Neutrophil (primary cell): ENCODE measurements at regions not wholly inside any gene's neighbourhood (a gene's known extent, or its start where the extent isn't known, plus 50 kb on each side); places are given as distances from the start of the nearest gene placed in this dataset.
"Not testable (repeated sequence)": the region's sequence is repeated elsewhere in the genome, so short reads cannot be mapped to it uniquely, and the experiment has no call there.

Experiments used
- H3K27ac ChIP-seq: fragments of 200-600 bp; sonication (generic); 2 replicates; pipeline ENCODE4 v1.5.1; 2016; ENCODE audit warnings: mild to moderate bottlenecking, moderate library complexity
- H3K27me3 ChIP-seq: fragments of 200-600 bp; sonication (generic); 2 replicates; pipeline ENCODE4 v1.6.0; 2016; ENCODE audit warnings: mild to moderate bottlenecking
- H3K36me3 ChIP-seq: fragments of 200-600 bp; sonication (generic); 2 replicates; pipeline ENCODE4 v1.5.1; 2017
- H3K4me1 ChIP-seq, 2 experiments: fragments of 200-600 bp in 1 of 2; sonication (generic) in 1 of 2; 1 replicate in 1 of 2; 2 replicates in 1 of 2; pipeline versions ENCODE4 v1.5.1 to v1.6.1; 2013 to 2016; ENCODE audit warnings: low read depth in 1 of 2, low read length in 1 of 2, mild to moderate bottlenecking in 1 of 2, moderate library complexity in 1 of 2; ENCODE audit not compliant: control insufficient read depth in 1 of 2, insufficient read depth in 1 of 2
- H3K4me3 ChIP-seq, 2 experiments: fragments of 200-600 bp in 1 of 2; sonication (generic) in 1 of 2; 1 replicate in 1 of 2; 2 replicates in 1 of 2; pipeline ENCODE4 v1.5.1; 2013 to 2016; ENCODE audit warnings: low read depth in 1 of 2, low read length in 1 of 2, mild to moderate bottlenecking in 1 of 2, moderate library complexity in 1 of 2
- H3K9me3 ChIP-seq: fragments of 200-600 bp; sonication (generic); 2 replicates; pipeline ENCODE4 v1.5.1; 2016
- TF ChIP-seq, protein P1 (sequence below): fragments of 200-600 bp; sonication (generic); IDR thresholded peaks from 2 replicates; pipeline ENCODE4 v1.5.1; 2016; ENCODE audit warnings: antibody characterized with exemption

- Histone ChIP-seq H3K4me1 (no peaks in the 10 kb centered on the region), H3K27me3 (peaks cover 6% of the 10 kb centered on the region), H3K36me3 (no peaks in the 10 kb centered on the region), H3K4me3 (no peak overlapping the region), H3K9me3 (no peaks in the 10 kb centered on the region), H3K27ac (no peak overlapping the region)
- TF ChIP-seq, protein P1, sequence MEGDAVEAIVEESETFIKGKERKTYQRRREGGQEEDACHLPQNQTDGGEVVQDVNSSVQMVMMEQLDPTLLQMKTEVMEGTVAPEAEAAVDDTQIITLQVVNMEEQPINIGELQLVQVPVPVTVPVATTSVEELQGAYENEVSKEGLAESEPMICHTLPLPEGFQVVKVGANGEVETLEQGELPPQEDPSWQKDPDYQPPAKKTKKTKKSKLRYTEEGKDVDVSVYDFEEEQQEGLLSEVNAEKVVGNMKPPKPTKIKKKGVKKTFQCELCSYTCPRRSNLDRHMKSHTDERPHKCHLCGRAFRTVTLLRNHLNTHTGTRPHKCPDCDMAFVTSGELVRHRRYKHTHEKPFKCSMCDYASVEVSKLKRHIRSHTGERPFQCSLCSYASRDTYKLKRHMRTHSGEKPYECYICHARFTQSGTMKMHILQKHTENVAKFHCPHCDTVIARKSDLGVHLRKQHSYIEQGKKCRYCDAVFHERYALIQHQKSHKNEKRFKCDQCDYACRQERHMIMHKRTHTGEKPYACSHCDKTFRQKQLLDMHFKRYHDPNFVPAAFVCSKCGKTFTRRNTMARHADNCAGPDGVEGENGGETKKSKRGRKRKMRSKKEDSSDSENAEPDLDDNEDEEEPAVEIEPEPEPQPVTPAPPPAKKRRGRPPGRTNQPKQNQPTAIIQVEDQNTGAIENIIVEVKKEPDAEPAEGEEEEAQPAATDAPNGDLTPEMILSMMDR, result no peak
These were observed 133.9 kb upstream of the TNPO1 start for GRCh38 chr5:72682561-72682960.

DNA sequence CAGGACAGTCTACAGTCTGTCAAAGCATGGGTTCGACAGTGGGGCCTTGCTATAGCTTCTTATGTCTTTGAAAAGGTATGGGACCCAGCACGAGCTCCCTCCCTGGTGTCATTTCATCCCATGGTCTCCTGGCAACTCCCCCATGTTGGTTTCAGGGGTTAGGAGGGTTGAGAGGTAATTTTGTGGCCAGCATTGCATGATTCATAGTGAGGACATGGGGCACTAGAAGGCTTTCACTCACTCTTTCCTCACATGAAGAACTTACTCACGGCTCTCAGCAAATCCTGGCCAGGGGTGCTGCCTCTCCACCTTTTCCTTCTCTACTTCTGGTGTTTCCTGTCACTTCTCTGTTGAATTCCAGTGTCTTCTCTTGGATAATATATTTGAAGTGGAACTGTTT lies 134.7 kb upstream of the TNPO1 start:
- no peaks in the 10 kb centered on the region for H3K36me3 ChIP-seq
- H3K9me3 ChIP-seq, result no peaks in the 10 kb centered on the region
- H3K4me3 ChIP-seq, result no peak overlapping the region
- TF ChIP-seq, protein P1, result no peak
- H3K4me1 ChIP-seq, result no peaks in the 10 kb centered on the region
- H3K27ac ChIP-seq, result no peak overlapping the region
- H3K27me3 ChIP-seq, result no peaks in the 10 kb centered on the region

DNA sequence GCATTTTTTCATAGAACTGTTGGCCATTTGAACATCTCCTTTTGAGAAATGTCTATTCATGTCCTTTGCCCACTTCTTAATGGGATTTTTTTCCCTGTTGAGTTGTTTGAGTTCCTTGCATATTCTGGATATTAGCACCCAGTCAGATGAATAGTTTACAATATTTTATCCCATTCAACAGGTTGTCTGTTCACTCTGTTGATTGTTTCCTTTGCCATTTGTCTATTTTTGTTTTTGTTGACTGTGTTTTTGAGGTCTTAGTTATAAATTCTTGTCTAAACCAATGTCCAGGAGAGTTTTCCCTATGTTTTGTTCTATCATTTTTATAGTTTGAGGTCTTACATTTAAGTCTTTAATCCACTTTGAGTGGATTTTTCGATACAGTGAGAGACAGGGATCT lies 139.0 kb upstream of the TNPO1 start:
- Histone ChIP-seq H3K27me3 (peaks cover 3% of the 10 kb centered on the region), H3K9me3 (no peaks in the 10 kb centered on the region), H3K27ac (no peak overlapping the region), H3K4me1 (no peaks in the 10 kb centered on the region), H3K4me3 (no peak overlapping the region), H3K36me3 (no peaks in the 10 kb centered on the region)
- TF ChIP-seq, protein P1, result no peak

DNA sequence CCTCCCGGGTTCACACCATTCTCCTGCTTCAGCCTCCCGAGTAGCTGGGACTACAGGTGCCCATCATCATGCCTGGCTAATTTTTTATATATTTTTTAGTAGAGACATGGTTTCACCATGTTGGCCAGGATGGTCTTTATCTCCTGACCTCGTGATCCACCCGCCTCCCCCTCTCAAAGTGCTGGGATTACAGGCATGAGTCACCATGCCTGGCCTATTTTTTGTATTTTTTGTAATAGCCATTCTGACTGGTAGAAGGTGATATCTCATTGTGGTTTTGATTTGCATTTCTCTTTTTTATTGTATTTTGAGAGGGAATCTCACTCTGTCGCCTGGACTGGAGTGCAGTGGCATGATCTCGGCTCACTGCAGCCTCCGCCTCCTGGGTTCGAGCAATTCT lies 139.6 kb upstream of the TNPO1 start:
- not testable (repeated sequence) for H3K4me1 ChIP-seq, H3K27me3 ChIP-seq, H3K27ac ChIP-seq, H3K9me3 ChIP-seq, H3K36me3 ChIP-seq, H3K4me3 ChIP-seq

- Histone ChIP-seq H3K9me3 (no peaks in the 10 kb centered on the region), H3K27ac (no peak overlapping the region), H3K4me3 (no peak overlapping the region)
These were observed 142.8 kb upstream of the TNPO1 start for GRCh38 chr5:72673623-72674022.

GRCh38 chr5:72673180-72673579 lies 143.3 kb upstream of the TNPO1 start:
- Histone ChIP-seq H3K4me1 (no peaks in the 10 kb centered on the region), H3K4me3 (no peak overlapping the region), H3K27ac (no peak overlapping the region), H3K27me3 (peaks cover 21% of the 10 kb centered on the region), H3K9me3 (no peaks in the 10 kb centered on the region), H3K36me3 (no peaks in the 10 kb centered on the region)
- TF ChIP-seq, protein P1, result no peak

More at GRCh38 chr5:72673623-72674022, 142.8 kb upstream of the TNPO1 start:
- TF ChIP-seq, protein P1, result no peak
- Histone ChIP-seq H3K27me3 (peaks cover 21% of the 10 kb centered on the region), H3K36me3 (no peaks in the 10 kb centered on the region), H3K4me1 (no peaks in the 10 kb centered on the region)
